DND-41 (cell line): ENCODE measurements at regions not wholly inside any gene's neighbourhood (a gene's known extent, or its start where the extent isn't known, plus 50 kb on each side); places are given as distances from the start of the nearest gene placed in this dataset.

Experiments
- ATAC-seq: fragments of 200-7000 bp; cut with Tn5 transposase; 3 replicates; pipeline ENCODE4 v1.9.1; 2021; ENCODE audit warnings: low read depth; ENCODE audit not compliant: insufficient read depth
- DNase-seq: peaks from one replicate; pipeline ENCODE4 v3.0.0-alpha.2; 2020
- H2AFZ ChIP-seq: 2 replicates; pipeline ENCODE4 v1.6.0; 2012; ENCODE audit warnings: low read depth, low read length
- H3K27ac ChIP-seq: 2 replicates; pipeline ENCODE4 v1.5.1; 2012; ENCODE audit warnings: low read length, inconsistent platforms
- H3K27me3 ChIP-seq: fragments of 200-600 bp; sonication (generic); 2 replicates; pipeline ENCODE4 v1.6.0; 2012; ENCODE audit warnings: low read length, mild to moderate bottlenecking, inconsistent platforms; ENCODE audit not compliant: insufficient read depth, poor library complexity
- H3K36me3 ChIP-seq: 2 replicates; pipeline ENCODE4 v1.5.1; 2012; ENCODE audit warnings: low read length, inconsistent platforms; ENCODE audit not compliant: insufficient read depth
- H3K4me1 ChIP-seq: 2 replicates; pipeline ENCODE4 v1.5.1; 2012; ENCODE audit warnings: mild to moderate bottlenecking, low read length; ENCODE audit not compliant: insufficient read depth
- H3K4me2 ChIP-seq: 2 replicates; pipeline ENCODE4 v1.6.0; 2012; ENCODE audit warnings: mild to moderate bottlenecking, moderate library complexity, low read length, inconsistent platforms; ENCODE audit not compliant: insufficient read depth
- H3K4me3 ChIP-seq, 2 experiments: fragments of 200-600 bp in 1 of 2; shearing (Covaris generic) in 1 of 2; 2 replicates each; pipeline ENCODE4 v1.5.1; 2012 to 2016; ENCODE audit warnings: inconsistent platforms in 2 of 2, low read length in 2 of 2, mild to moderate bottlenecking in 2 of 2, low read depth in 1 of 2, moderate library complexity in 1 of 2
- H3K79me2 ChIP-seq: 2 replicates; pipeline ENCODE4 v1.6.0; 2012; ENCODE audit warnings: low read length, inconsistent platforms; ENCODE audit not compliant: insufficient read depth
- H3K9ac ChIP-seq: 2 replicates; pipeline ENCODE4 v1.6.0; 2012; ENCODE audit warnings: low read depth, mild to moderate bottlenecking, inconsistent platforms, low read length, moderate library complexity
- H3K9me3 ChIP-seq: 2 replicates; pipeline ENCODE4 v1.5.1; 2012; ENCODE audit warnings: low read length, moderate library complexity, mild to moderate bottlenecking, inconsistent platforms; ENCODE audit not compliant: insufficient read depth, severe bottlenecking
- H4K20me1 ChIP-seq: 2 replicates; pipeline ENCODE4 v1.6.0; 2012; ENCODE audit warnings: low read length; ENCODE audit not compliant: insufficient read depth
- EZH2 ChIP-seq: IDR thresholded peaks from 3 replicates; pipeline ENCODE4 v1.6.1; 2012; ENCODE audit warnings: borderline replicate concordance, low read depth, mild to moderate bottlenecking, moderate library complexity, low read length, inconsistent platforms; ENCODE audit not compliant: severe bottlenecking
- TF ChIP-seq, protein P1 (sequence below): IDR thresholded peaks from 2 replicates; pipeline ENCODE4 v1.5.1; 2012; ENCODE audit warnings: borderline replicate concordance, low read length, moderate library complexity, mild to moderate bottlenecking; ENCODE audit not compliant: poor library complexity, severe bottlenecking; ENCODE audit errors: extremely low read depth

DNA sequence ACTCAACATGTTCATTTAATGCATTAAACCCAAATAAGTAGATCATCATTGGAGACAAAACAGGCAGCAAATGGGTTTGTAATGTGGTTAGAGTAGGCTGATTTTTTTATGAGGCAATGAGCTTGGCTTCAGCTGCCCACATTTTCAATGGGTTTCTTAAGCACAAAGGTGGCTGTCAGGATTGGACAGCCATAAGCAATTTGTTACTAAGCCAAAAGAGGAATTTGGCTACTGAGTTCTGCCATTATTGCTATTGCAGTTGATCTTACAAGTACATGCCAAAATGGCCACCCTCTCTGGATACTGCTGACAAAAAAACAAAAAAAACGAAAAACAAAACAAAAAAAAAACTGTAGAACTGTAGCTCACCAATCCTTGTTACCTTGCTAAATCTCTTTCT lies 1348.0 kb upstream of the PIK3C3 start:
- Histone ChIP-seq H3K27me3 (no peaks in the 10 kb centered on the region), H2AFZ (no peak overlapping the region), H4K20me1 (no peaks in the 10 kb centered on the region), H3K36me3 (no peaks in the 10 kb centered on the region), H3K9ac (no peak overlapping the region), H3K4me1 (no peaks in the 10 kb centered on the region), H3K9me3 (no peaks in the 10 kb centered on the region), H3K4me3 (no peak overlapping the region), H3K27ac (no peak overlapping the region), H3K4me2 (no peak overlapping the region), H3K79me2 (no peaks in the 10 kb centered on the region)
- TF ChIP-seq, protein P1, sequence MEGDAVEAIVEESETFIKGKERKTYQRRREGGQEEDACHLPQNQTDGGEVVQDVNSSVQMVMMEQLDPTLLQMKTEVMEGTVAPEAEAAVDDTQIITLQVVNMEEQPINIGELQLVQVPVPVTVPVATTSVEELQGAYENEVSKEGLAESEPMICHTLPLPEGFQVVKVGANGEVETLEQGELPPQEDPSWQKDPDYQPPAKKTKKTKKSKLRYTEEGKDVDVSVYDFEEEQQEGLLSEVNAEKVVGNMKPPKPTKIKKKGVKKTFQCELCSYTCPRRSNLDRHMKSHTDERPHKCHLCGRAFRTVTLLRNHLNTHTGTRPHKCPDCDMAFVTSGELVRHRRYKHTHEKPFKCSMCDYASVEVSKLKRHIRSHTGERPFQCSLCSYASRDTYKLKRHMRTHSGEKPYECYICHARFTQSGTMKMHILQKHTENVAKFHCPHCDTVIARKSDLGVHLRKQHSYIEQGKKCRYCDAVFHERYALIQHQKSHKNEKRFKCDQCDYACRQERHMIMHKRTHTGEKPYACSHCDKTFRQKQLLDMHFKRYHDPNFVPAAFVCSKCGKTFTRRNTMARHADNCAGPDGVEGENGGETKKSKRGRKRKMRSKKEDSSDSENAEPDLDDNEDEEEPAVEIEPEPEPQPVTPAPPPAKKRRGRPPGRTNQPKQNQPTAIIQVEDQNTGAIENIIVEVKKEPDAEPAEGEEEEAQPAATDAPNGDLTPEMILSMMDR, result no peak
- no peak for TF ChIP-seq EZH2
- ATAC-seq (no peak), DNase-seq (no peak)

DNA sequence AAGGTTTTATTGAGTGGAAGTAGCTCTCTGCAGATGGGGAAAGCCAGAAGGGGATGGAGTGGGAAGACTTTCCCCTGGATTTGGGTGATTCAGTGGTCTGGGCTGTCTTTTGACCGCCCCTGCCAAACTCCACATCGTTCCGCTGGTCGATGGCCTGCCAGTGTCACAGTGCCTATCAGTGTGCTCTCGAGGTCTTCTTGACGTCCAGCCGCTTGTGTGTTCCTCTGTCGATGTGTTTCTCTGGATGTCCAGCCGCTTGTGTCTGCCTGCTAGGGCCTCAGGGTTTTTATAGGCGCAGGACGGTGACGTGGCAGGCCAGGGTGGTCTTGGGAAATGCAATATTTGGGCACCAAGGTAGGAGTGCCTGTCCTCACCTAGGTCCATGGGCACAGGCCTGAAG lies 1371.4 kb upstream of the PIK3C3 start:
- DNase-seq, result no peak
- no peaks in the 10 kb centered on the region for H3K9me3 ChIP-seq
- no peaks in the 10 kb centered on the region for H3K27me3 ChIP-seq
- no peaks in the 10 kb centered on the region for H3K4me1 ChIP-seq
- H3K9ac ChIP-seq, result no peak overlapping the region
- H3K27ac ChIP-seq, result no peak overlapping the region
- no peak for ATAC-seq
- H3K36me3 ChIP-seq, result no peaks in the 10 kb centered on the region
- no peaks in the 10 kb centered on the region for H4K20me1 ChIP-seq
- no peak overlapping the region for H3K4me3 ChIP-seq
- TF ChIP-seq, protein P1, result no peak
- no peak for TF ChIP-seq EZH2
- no peak overlapping the region for H2AFZ ChIP-seq
- H3K4me2 ChIP-seq, result no peak overlapping the region
- H3K79me2 ChIP-seq, result no peaks in the 10 kb centered on the region

DNA sequence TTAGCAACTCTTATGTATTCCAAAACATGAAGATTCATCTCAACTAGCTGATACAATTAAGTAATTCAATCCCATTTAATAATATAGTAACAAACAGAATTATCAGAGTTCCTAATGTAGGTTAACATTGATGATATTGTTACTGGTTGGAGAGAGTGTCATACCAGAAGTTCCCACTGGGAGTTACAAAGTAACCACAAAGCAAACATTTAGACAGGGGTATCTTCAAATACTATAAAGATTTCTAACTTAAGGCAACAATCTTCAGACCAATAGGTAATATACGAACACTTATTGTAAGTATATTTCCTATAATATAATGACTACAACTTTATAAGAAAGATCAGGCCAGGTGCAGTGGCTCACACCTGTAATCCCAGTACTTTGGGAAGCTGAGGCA lies 1372.9 kb upstream of the PIK3C3 start:
- no peak for ATAC-seq
- Histone ChIP-seq H3K4me3 (no peak overlapping the region), H3K27me3 (no peaks in the 10 kb centered on the region)

More for the DNA sequence above, 1372.9 kb upstream of the PIK3C3 start:
- no peak for DNase-seq
- H3K36me3 ChIP-seq, result no peaks in the 10 kb centered on the region
- no peaks in the 10 kb centered on the region for H3K9me3 ChIP-seq
- no peaks in the 10 kb centered on the region for H3K4me1 ChIP-seq
- H2AFZ ChIP-seq, result no peak overlapping the region
- TF ChIP-seq, protein P1, result no peak
- no peak for TF ChIP-seq EZH2
- no peaks in the 10 kb centered on the region for H3K79me2 ChIP-seq
- no peak overlapping the region for H3K9ac ChIP-seq
- no peak overlapping the region for H3K4me2 ChIP-seq
- no peaks in the 10 kb centered on the region for H4K20me1 ChIP-seq
- H3K27ac ChIP-seq, result no peak overlapping the region
